ENCODE measurements at regions not wholly inside any gene's neighbourhood (a gene's known extent, or its start where the extent isn't known, plus 50 kb on each side); places are given as distances from the start of the nearest gene placed in this dataset.

DNA sequence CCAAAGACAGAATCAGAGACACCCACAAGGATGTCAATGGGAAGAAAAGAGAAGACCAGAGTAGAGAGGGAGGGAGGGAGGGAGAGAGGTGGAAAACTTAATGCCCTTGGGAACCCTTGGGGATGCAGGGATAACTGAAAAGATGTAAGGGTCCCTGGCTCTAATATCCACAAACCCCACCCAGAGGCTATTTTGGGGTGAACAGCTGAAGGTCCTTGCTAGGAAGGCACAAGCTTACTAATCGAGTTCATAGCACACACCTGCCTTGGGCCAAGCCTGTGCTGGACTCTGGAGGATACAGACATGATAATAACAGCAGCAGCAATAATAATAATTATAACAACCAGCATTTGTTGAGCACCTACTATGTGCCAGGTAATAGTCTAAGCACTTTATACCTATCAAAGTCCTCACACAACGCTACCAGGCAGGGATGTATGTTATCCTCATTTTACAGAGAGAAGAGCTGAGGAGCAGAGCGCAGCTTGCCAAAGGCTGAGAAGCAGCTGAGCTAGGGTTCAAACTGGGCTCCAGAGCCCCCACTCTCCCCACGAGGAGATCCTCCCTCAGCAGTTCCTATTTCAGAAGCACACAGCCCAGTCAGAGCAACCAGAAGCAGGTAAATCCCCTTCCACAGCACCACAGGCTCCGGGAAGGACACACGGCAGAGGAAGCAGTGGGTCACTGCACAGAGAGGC, 174.2 kb downstream of the ANKRD60 start:
- Histone ChIP-seq H3K27me3 (ENCODE audit: control insufficient read depth, insufficient read depth, low read length, poor library complexity, severe bottlenecking) (no peaks in the 10 kb centered on the region), H3K9me3 (ENCODE audit: control insufficient read depth, low read length) (no peaks in the 10 kb centered on the region), H3K27ac (ENCODE audit: insufficient read depth, low read depth, low read length, poor library complexity, severe bottlenecking) (no peak overlapping the region), H3K4me1 (ENCODE audit: control insufficient read depth, insufficient read depth, low read length) (no peaks in the 10 kb centered on the region), H3K4me3 (ENCODE audit: insufficient read depth, low read depth, low read length) (no peak overlapping the region), H3K36me3 (ENCODE audit: control insufficient read depth, insufficient read depth, low read length) (no peaks in the 10 kb centered on the region)
- WGBS, 2 experiments: 77 to 79% methylated on average over 6 of the region's 6 CpGs

DNA sequence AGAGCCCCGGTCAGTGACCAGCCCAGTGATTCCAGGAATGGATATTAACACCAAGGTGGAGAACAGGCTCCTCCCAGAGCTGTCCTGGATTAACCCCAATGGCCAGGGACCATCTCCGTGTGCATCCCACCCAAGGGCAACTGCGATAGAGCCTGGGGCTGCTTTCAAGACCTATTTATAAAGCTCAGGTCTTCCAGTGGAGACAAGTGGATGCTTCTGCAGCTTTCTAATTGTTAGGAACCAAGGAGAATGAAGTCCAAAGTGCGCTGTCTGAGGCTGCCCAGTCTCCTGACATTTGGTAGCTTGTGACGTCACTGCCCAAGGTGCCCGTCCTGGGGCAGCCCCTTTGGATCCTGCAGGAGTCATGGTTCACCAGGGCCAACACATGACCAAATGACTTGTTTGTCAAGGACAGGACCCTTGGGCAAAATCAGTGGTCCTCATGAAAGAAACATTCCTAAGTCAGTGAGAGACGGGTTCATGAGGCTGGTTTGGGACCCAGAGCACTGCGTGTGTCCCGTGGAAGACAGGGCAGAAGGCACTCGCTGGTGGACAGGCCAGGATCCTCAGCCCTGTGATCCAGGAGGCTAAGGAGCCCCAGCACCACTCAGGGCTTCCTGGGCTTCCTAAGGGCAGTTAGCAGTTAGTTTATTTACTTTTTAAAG, 174.9 kb downstream of the ANKRD60 start:
- WGBS, 2 experiments: 89 to 92% methylated on average over 10 of the region's 10 CpGs
- no peaks in the 10 kb centered on the region for H3K36me3 ChIP-seq (ENCODE audit: control insufficient read depth, insufficient read depth, low read length)
- no peaks in the 10 kb centered on the region for H3K4me1 ChIP-seq (ENCODE audit: control insufficient read depth, insufficient read depth, low read length)
- H3K4me3 ChIP-seq (ENCODE audit: insufficient read depth, low read depth, low read length): no peak overlapping the region
- no peaks in the 10 kb centered on the region for H3K9me3 ChIP-seq (ENCODE audit: control insufficient read depth, low read length)
- H3K27ac ChIP-seq (ENCODE audit: insufficient read depth, low read depth, low read length, poor library complexity, severe bottlenecking): no peak overlapping the region
- H3K27me3 ChIP-seq (ENCODE audit: control insufficient read depth, insufficient read depth, low read length, poor library complexity, severe bottlenecking): no peaks in the 10 kb centered on the region

DNA sequence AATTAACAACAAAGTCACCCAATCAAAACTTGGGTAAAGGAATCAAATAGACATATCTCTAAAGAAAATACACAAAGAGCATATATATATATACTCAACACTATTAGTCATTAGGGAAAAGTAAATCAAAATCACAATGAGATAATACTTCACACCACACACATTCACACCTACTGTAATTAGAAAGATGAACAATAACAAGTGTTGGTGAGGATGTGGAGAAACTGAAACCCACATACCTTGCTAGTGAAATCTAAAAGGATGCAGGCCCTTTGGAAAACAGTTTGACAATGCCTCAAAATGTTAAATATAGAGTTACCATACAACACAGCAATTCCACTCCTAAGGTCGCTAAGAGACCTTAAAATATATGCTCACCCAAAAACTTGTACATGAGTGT, 177.1 kb downstream of the ANKRD60 start:
- H3K9me3 ChIP-seq (ENCODE audit: control insufficient read depth, low read length): no peaks in the 10 kb centered on the region
- no peaks in the 10 kb centered on the region for H3K4me1 ChIP-seq (ENCODE audit: control insufficient read depth, insufficient read depth, low read length)
- no peaks in the 10 kb centered on the region for H3K27me3 ChIP-seq (ENCODE audit: control insufficient read depth, insufficient read depth, low read length, poor library complexity, severe bottlenecking)
- no peak overlapping the region for H3K4me3 ChIP-seq (ENCODE audit: insufficient read depth, low read depth, low read length)
- 83 to 100% methylated on average over 1 of the region's 1 CpG for WGBS, 2 experiments
- H3K36me3 ChIP-seq (ENCODE audit: control insufficient read depth, insufficient read depth, low read length): no peaks in the 10 kb centered on the region
- H3K27ac ChIP-seq (ENCODE audit: insufficient read depth, low read depth, low read length, poor library complexity, severe bottlenecking): no peak overlapping the region

DNA sequence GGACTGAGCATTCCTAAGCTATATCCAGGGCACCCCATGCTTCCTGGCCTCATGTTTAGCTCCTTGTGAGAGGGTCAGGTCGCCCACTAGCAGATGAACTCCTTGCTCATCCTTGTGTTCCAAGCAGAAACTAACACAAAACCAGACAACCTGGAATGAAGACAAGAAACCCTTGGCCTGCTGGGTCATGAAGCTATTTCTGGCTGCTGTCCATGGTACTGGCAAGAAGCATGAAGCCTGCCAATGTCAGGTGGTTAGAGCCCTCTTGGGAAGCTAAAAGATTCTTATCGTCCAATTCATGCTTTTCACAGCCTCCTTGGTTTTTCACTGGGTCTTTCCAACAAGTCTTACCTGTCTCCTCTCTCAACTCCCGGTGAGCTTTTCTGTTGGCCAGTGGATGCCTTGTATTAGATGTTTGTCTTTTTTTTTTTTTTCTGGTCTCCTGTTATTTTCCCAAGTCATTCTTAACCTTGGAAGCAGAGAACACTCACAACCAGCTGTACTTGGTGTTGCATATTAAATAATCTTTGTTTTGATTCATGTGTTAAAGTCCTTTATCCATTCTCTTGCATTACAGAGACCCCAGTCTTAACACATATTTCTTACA, 180.3 kb downstream of the ANKRD60 start:
- no peak overlapping the region for H3K27ac ChIP-seq (ENCODE audit: insufficient read depth, low read depth, low read length, poor library complexity, severe bottlenecking)
- no peaks in the 10 kb centered on the region for H3K9me3 ChIP-seq (ENCODE audit: control insufficient read depth, low read length)
- H3K4me3 ChIP-seq (ENCODE audit: insufficient read depth, low read depth, low read length): no peak overlapping the region
- no peaks in the 10 kb centered on the region for H3K36me3 ChIP-seq (ENCODE audit: control insufficient read depth, insufficient read depth, low read length)
- no peaks in the 10 kb centered on the region for H3K27me3 ChIP-seq (ENCODE audit: control insufficient read depth, insufficient read depth, low read length, poor library complexity, severe bottlenecking)
- H3K4me1 ChIP-seq (ENCODE audit: control insufficient read depth, insufficient read depth, low read length): peaks cover 9% of the 10 kb centered on the region
- 35 to 40% methylated on average over 2 to 3 of the region's 3 CpGs for WGBS, 2 experiments

DNA sequence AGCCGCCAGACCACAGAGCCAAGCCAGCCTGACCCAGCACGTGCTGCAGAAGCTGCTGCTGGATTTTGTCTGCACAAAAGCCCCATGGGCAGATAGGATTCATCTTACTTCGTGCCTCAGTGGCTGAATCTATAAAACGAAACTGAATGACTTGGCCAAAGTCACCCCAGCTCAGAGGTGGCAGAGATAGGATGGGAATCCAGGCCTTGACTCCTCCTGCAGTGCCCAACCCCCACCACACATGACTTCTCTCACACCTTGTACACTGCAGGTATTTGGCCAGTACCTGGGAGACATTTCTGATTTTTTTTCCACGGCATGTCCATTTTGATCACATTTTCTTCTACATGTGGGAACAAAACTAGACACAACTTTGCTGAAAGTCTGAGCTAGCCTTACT, 182.1 kb downstream of the ANKRD60 start:
- H3K9me3 ChIP-seq (ENCODE audit: control insufficient read depth, low read length): no peaks in the 10 kb centered on the region
- 85 to 88% methylated on average over 5 of the region's 5 CpGs for WGBS, 2 experiments
- no peaks in the 10 kb centered on the region for H3K27me3 ChIP-seq (ENCODE audit: control insufficient read depth, insufficient read depth, low read length, poor library complexity, severe bottlenecking)
- no peak overlapping the region for H3K27ac ChIP-seq (ENCODE audit: insufficient read depth, low read depth, low read length, poor library complexity, severe bottlenecking)
- H3K4me3 ChIP-seq (ENCODE audit: insufficient read depth, low read depth, low read length): no peak overlapping the region
- H3K36me3 ChIP-seq (ENCODE audit: control insufficient read depth, insufficient read depth, low read length): no peaks in the 10 kb centered on the region
- peaks cover 9% of the 10 kb centered on the region for H3K4me1 ChIP-seq (ENCODE audit: control insufficient read depth, insufficient read depth, low read length)

DNA sequence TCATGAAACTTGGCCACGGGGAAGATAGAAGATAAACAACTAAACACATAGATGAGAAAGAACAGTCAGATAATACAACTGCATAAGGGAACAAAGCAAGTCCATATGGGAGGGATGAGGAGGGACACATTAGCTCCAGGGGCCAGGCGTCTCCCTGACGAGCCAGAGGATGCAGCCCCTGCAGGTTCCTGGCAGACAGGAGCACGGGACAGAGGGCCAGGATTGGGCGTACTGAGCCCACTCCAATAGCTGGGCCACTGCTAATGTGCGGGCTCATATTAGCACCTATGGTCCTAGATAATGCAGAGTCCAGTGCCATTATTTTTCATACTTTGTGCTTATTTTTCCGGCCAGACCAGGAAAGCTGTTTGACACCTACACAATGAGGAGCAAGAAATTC, 182.9 kb downstream of the ANKRD60 start:
- no peaks in the 10 kb centered on the region for H3K9me3 ChIP-seq (ENCODE audit: control insufficient read depth, low read length)
- no peak overlapping the region for H3K4me3 ChIP-seq (ENCODE audit: insufficient read depth, low read depth, low read length)
- H3K27ac ChIP-seq (ENCODE audit: insufficient read depth, low read depth, low read length, poor library complexity, severe bottlenecking): no peak overlapping the region
- peaks cover 9% of the 10 kb centered on the region for H3K4me1 ChIP-seq (ENCODE audit: control insufficient read depth, insufficient read depth, low read length)
- no peaks in the 10 kb centered on the region for H3K36me3 ChIP-seq (ENCODE audit: control insufficient read depth, insufficient read depth, low read length)
- no peaks in the 10 kb centered on the region for H3K27me3 ChIP-seq (ENCODE audit: control insufficient read depth, insufficient read depth, low read length, poor library complexity, severe bottlenecking)
- 88% methylated on average over 7 of the region's 7 CpGs for WGBS, 2 experiments

DNA sequence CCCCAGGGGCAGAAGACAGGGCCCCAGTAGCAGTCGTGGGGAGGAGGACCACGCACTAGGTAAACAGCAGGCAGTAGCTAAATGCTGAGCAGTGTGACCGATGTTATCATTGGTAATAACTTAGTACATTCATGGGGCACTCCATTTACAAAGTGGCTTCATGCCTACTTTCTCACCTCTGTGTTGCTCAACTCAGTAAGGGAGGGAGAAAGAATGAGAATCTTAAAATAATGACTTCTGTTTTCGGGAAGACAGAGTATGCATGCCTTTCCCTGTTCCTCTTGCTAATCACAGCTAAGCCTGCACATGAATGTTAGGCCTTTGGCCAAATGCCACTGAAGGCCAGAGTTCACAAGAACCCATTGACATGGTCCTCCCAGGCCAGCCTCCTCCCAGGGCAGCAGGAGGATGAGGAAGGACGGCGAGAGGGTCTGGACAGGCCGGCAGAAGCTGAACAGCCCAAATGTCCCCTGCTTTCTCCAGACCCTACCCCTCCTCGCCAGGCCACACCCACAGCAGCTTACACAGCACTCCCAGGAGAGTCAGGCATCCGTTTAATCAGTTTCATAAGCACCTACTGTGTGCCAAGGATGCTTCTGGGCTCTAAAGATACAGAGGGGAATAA, 183.4 kb downstream of the ANKRD60 start:
- Histone ChIP-seq H3K36me3 (ENCODE audit: control insufficient read depth, insufficient read depth, low read length) (no peaks in the 10 kb centered on the region), H3K9me3 (ENCODE audit: control insufficient read depth, low read length) (no peaks in the 10 kb centered on the region), H3K4me1 (ENCODE audit: control insufficient read depth, insufficient read depth, low read length) (peaks cover 9% of the 10 kb centered on the region), H3K27ac (ENCODE audit: insufficient read depth, low read depth, low read length, poor library complexity, severe bottlenecking) (no peak overlapping the region), H3K27me3 (ENCODE audit: control insufficient read depth, insufficient read depth, low read length, poor library complexity, severe bottlenecking) (no peaks in the 10 kb centered on the region), H3K4me3 (ENCODE audit: insufficient read depth, low read depth, low read length) (no peak overlapping the region)
- 86% methylated on average over 9 of the region's 9 CpGs for WGBS, 2 experiments

DNA sequence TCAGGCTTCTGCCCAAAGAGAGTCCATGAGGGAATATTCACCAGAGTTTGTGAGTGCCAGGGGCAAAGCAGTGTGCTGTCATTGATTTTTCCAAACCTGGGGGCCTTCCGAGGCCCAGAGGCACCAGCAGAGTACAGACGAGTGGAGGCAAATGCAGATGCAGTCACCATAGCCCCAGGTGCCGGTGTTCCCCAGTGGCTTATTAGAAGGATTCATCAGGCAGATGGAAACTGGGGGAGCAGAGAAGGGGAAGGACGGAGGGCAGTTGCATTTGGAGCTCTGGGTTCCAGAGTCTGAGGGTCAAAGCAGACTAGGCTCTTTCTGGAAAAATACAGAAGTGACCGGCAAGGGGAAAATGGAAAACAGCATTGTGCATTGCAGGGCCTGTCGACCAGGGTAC, 184.2 kb downstream of the ANKRD60 start:
- Histone ChIP-seq H3K36me3 (ENCODE audit: control insufficient read depth, insufficient read depth, low read length) (no peaks in the 10 kb centered on the region), H3K4me1 (ENCODE audit: control insufficient read depth, insufficient read depth, low read length) (peaks cover 9% of the 10 kb centered on the region), H3K9me3 (ENCODE audit: control insufficient read depth, low read length) (no peaks in the 10 kb centered on the region), H3K27me3 (ENCODE audit: control insufficient read depth, insufficient read depth, low read length, poor library complexity, severe bottlenecking) (no peaks in the 10 kb centered on the region), H3K27ac (ENCODE audit: insufficient read depth, low read depth, low read length, poor library complexity, severe bottlenecking) (no peak overlapping the region), H3K4me3 (ENCODE audit: insufficient read depth, low read depth, low read length) (no peak overlapping the region)
- WGBS, 2 experiments: 86 to 88% methylated on average over 6 of the region's 6 CpGs

DNA sequence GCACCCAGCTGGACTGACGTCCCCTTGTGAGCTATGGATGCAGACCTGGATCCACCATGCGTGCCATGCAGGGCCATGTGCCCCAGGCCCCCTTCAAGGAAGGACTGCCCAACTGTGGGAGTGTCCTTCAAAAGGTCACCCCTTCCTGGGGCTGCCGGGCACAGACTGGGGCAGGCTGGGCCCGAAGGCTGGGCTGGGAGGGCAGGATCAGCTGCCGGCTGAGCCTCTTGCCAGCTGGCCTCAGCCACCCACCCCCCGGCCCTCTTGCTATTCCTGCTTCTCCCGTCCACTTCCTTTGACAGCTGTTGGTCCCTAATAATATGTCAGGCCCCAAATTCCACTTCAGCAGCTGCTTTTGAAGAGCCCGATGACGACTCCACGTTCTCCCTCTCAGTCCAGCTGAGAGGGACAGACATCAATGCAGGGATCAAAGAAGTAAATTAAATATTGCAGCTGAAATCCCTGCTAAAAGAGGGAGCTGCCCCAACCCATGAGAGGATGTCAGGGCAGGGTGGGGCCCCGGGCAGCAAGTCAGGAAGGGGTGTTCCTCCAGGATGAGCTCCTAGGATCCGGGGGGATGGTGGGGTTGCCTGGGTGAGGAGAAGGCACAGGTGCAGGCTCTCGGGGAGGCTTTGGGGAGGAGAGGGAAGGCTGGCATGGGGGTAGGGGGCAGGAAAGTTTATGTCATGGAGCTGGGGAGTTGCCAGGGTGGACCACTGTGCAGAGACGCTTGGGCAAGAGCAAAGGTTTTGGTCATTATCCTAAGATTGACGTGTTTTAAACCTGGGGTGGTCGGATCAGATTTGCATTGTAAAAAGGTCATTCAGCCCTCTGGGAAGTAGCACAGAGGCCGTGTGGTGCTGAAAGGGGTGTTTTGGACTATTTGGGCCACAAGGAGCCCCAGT, 185.0 kb downstream of the ANKRD60 start:
- H3K9me3 ChIP-seq (ENCODE audit: control insufficient read depth, low read length): no peaks in the 10 kb centered on the region
- H3K36me3 ChIP-seq (ENCODE audit: control insufficient read depth, insufficient read depth, low read length): no peaks in the 10 kb centered on the region
- no peak overlapping the region for H3K4me3 ChIP-seq (ENCODE audit: insufficient read depth, low read depth, low read length)
- no peak overlapping the region for H3K27ac ChIP-seq (ENCODE audit: insufficient read depth, low read depth, low read length, poor library complexity, severe bottlenecking)
- H3K4me1 ChIP-seq (ENCODE audit: control insufficient read depth, insufficient read depth, low read length): peaks cover 9% of the 10 kb centered on the region
- H3K27me3 ChIP-seq (ENCODE audit: control insufficient read depth, insufficient read depth, low read length, poor library complexity, severe bottlenecking): no peaks in the 10 kb centered on the region
- WGBS, 2 experiments: 75 to 77% methylated on average over 17 of the region's 17 CpGs

Measured in ectodermal cell (in vitro differentiated cells).